Panc1 (cell line): ENCODE measurements at regions not wholly inside any gene's neighbourhood (a gene's known extent, or its start where the extent isn't known, plus 50 kb on each side); places are given as distances from the start of the nearest gene placed in this dataset.

Experiments
- ATAC-seq: fragments of 200-7000 bp; cut with Tn5 transposase; 2 replicates; pipeline ENCODE4 v1.9.1; 2020; ENCODE audit warnings: mild to moderate bottlenecking, moderate library complexity
- BruUV-seq: library from RNA; stranded (reverse); fragments of 400-500 nt; replicated peaks from 2 replicates; lab custom pipeline; 2021; lab: Mats Ljungman, UMichigan
- CTCF ChIA-PET: fragments of 300-600 bp; sonication (Branson Sonifier 250); formaldehyde crosslinking; loops from one replicate; lab custom pipeline; 2022; ENCODE audit warnings: antibody characterized with exemption; lab: Charles Lee
- POLR2A ChIA-PET: fragments of 300-600 bp; sonication (Branson Sonifier 250); formaldehyde crosslinking; loops from one replicate; lab custom pipeline; 2022; ENCODE audit warnings: antibody characterized with exemption; lab: Charles Lee
- DNase-seq: peaks from one replicate; pipeline ENCODE4 v3.0.0-alpha.2; 2010; ENCODE audit warnings: low read depth, low spot score
- H3K27ac ChIP-seq: 2 replicates; pipeline ENCODE4 v1.5.1; 2011; ENCODE audit warnings: mild to moderate bottlenecking, low read length, inconsistent platforms
- H3K27me3 ChIP-seq: fragments of 200-500 bp; sonication (Bioruptor generic); 2 replicates; pipeline ENCODE4 v1.6.0; 2014; ENCODE audit warnings: low read length, inconsistent platforms; ENCODE audit not compliant: control insufficient read depth, insufficient read depth
- H3K36me3 ChIP-seq: fragments of 200-500 bp; sonication (Bioruptor generic); 2 replicates; pipeline ENCODE4 v1.5.1; 2014; ENCODE audit warnings: inconsistent platforms, mild to moderate bottlenecking, low read length, moderate library complexity; ENCODE audit not compliant: control insufficient read depth, insufficient read depth
- H3K4me1 ChIP-seq: 2 replicates; pipeline ENCODE4 v1.5.1; 2011; ENCODE audit warnings: inconsistent platforms, mild to moderate bottlenecking, low read length, moderate library complexity; ENCODE audit not compliant: control insufficient read depth, insufficient read depth
- H3K4me3 ChIP-seq, 2 experiments: 2 replicates each; pipeline ENCODE4 v1.5.1; 2011 to 2012; ENCODE audit warnings: low read depth in 2 of 2, low read length in 2 of 2, mild to moderate bottlenecking in 2 of 2, inconsistent platforms in 1 of 2, moderate library complexity in 1 of 2
- H3K9me3 ChIP-seq: fragments of 200-500 bp; sonication (Bioruptor generic); 2 replicates; pipeline ENCODE4 v1.5.1; 2014; ENCODE audit warnings: low read depth, mild to moderate bottlenecking, inconsistent platforms, low read length, moderate library complexity; ENCODE audit not compliant: control insufficient read depth, insufficient read depth
- CTCF ChIP-seq: fragments of 450-650 bp; IDR thresholded peaks from 2 replicates; pipeline ENCODE4 v1.5.1; 2017; ENCODE audit warnings: mild to moderate bottlenecking
- POLR2AphosphoS5 ChIP-seq: IDR thresholded peaks from 2 replicates; pipeline ENCODE4 v1.6.1; 2012; ENCODE audit warnings: mild to moderate bottlenecking, low read depth, low read length, moderate library complexity
- SIN3A ChIP-seq: IDR thresholded peaks from 2 replicates; pipeline ENCODE4 v1.6.1; 2012; ENCODE audit warnings: low read depth, mild to moderate bottlenecking, low read length, moderate library complexity, borderline replicate concordance; ENCODE audit not compliant: insufficient read depth
- TCF7L2 ChIP-seq: IDR thresholded peaks from 2 replicates; pipeline ENCODE4 v1.6.1; 2011; ENCODE audit warnings: mild to moderate bottlenecking, low read depth, low read length, inconsistent platforms
- in situ Hi-C: cut with HindIII; loops from 2 replicates; pipeline ENCODE4 v1.10.0; 2016; ENCODE audit warnings: low sequenced_read_pairs, low pct_unique_long_range_greater_than_20kb
- intact Hi-C: fragments of 100-400 bp; cut with micrococcal nuclease; formaldehyde crosslinking; loops from one replicate; pipeline ENCODE4 v1.10.0; 2022; ENCODE audit not compliant: unreplicated experiment
- TF ChIP-seq, protein P1 (sequence below), 2 experiments: IDR thresholded peaks; 2 replicates each; pipeline ENCODE4 v1.6.1; 2011 to 2012; ENCODE audit warnings: low read depth in 2 of 2, control low read depth in 1 of 2, low read length in 1 of 2, mild to moderate bottlenecking in 1 of 2, moderate library complexity in 1 of 2; ENCODE audit not compliant: insufficient read depth in 1 of 2

GRCh38 chr3:150215616-150216015, 192.5 kb upstream of the TSC22D2 start:
- POLR2A ChIA-PET, result no interaction called here
- DNase-seq, result no peak

GRCh38 chr3:150213577-150213976, 194.5 kb upstream of the TSC22D2 start:
- no peaks in the 10 kb centered on the region for H3K9me3 ChIP-seq
- DNase-seq (no peak), ATAC-seq (no peak)
- no TSS peak for BruUV-seq
- H3K27ac ChIP-seq, result no peak overlapping the region
- TF ChIP-seq TCF7L2, result no peak
- TF ChIP-seq, protein P1, sequence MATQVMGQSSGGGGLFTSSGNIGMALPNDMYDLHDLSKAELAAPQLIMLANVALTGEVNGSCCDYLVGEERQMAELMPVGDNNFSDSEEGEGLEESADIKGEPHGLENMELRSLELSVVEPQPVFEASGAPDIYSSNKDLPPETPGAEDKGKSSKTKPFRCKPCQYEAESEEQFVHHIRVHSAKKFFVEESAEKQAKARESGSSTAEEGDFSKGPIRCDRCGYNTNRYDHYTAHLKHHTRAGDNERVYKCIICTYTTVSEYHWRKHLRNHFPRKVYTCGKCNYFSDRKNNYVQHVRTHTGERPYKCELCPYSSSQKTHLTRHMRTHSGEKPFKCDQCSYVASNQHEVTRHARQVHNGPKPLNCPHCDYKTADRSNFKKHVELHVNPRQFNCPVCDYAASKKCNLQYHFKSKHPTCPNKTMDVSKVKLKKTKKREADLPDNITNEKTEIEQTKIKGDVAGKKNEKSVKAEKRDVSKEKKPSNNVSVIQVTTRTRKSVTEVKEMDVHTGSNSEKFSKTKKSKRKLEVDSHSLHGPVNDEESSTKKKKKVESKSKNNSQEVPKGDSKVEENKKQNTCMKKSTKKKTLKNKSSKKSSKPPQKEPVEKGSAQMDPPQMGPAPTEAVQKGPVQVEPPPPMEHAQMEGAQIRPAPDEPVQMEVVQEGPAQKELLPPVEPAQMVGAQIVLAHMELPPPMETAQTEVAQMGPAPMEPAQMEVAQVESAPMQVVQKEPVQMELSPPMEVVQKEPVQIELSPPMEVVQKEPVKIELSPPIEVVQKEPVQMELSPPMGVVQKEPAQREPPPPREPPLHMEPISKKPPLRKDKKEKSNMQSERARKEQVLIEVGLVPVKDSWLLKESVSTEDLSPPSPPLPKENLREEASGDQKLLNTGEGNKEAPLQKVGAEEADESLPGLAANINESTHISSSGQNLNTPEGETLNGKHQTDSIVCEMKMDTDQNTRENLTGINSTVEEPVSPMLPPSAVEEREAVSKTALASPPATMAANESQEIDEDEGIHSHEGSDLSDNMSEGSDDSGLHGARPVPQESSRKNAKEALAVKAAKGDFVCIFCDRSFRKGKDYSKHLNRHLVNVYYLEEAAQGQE (IDR thresholded peaks at IDR 0.05; ENCODE audit: insufficient read depth in 1 of 2, low read depth in 2 of 2, low read length in 1 of 2), result no peak
- TF ChIP-seq POLR2AphosphoS5, result no peak
- TF ChIP-seq CTCF, result no peak
- no peak for TF ChIP-seq SIN3A
- no peaks in the 10 kb centered on the region for H3K4me1 ChIP-seq
- intact Hi-C loops (no loop called here), in situ Hi-C loops (no loop called here)
- ChIA-PET CTCF (no interaction called here), POLR2A (no interaction called here)
- H3K4me3 ChIP-seq, result no peak overlapping the region
- H3K27me3 ChIP-seq, result no peaks in the 10 kb centered on the region; the same call in 1 of the 2 replicates
- H3K36me3 ChIP-seq, result no peaks in the 10 kb centered on the region

More at GRCh38 chr3:150215616-150216015, 192.5 kb upstream of the TSC22D2 start:
- no peak for TF ChIP-seq SIN3A
- TF ChIP-seq, protein P1 (IDR thresholded peaks at IDR 0.05; ENCODE audit: insufficient read depth in 1 of 2, low read depth in 2 of 2, low read length in 1 of 2), result no peak
- no peak for TF ChIP-seq CTCF
- TF ChIP-seq POLR2AphosphoS5, result no peak
- no peak for TF ChIP-seq TCF7L2
- Histone ChIP-seq H3K27ac (no peak overlapping the region), H3K9me3 (no peaks in the 10 kb centered on the region), H3K36me3 (no peaks in the 10 kb centered on the region), H3K4me3 (no peak overlapping the region), H3K4me1 (no peaks in the 10 kb centered on the region), H3K27me3 (no peaks in the 10 kb centered on the region)
- ATAC-seq, result no peak
- BruUV-seq, result no TSS peak
- CTCF ChIA-PET, result no interaction called here
- in situ Hi-C loops, result no loop called here
- intact Hi-C loops, result no loop called here
